HG03039 (cell line): ENCODE measurements at regions not wholly inside any gene's neighbourhood (a gene's known extent, or its start where the extent isn't known, plus 50 kb on each side); places are given as distances from the start of the nearest gene placed in this dataset.
"Not testable (repeated sequence)": the region's sequence is repeated elsewhere in the genome, so short reads cannot be mapped to it uniquely, and the experiment has no call there.

ENCODE experiments used
- ATAC-seq: cut with Tn5 transposase; IDR thresholded peaks from one replicate; pipeline ENCODE4 v1.9.1; 2021; ENCODE audit warnings: mild to moderate bottlenecking, moderate library complexity; ENCODE audit not compliant: unreplicated experiment

- no peak for ATAC-seq
These were observed 1871.5 kb downstream of the ARAP2 start for GRCh38 chr4:34372815-34373214.

- no peak for ATAC-seq
These were observed 1870.9 kb downstream of the ARAP2 start for GRCh38 chr4:34373456-34373855.

- no peak for ATAC-seq
These were observed 1832.1 kb downstream of the ARAP2 start for GRCh38 chr4:34412233-34412632.

GRCh38 chr4:34412911-34413310 lies 1831.4 kb downstream of the ARAP2 start:
- ATAC-seq: no peak

GRCh38 chr4:34417160-34417559 lies 1827.2 kb downstream of the ARAP2 start:
- no peak for ATAC-seq

GRCh38 chr4:34419871-34420270 lies 1824.4 kb downstream of the ARAP2 start:
- no peak for ATAC-seq

- ATAC-seq: no peak
These were observed 1821.7 kb downstream of the ARAP2 start for GRCh38 chr4:34422472-34423175.

GRCh38 chr4:34432706-34433105 lies 1811.6 kb downstream of the ARAP2 start:
- ATAC-seq: no peak

- not testable (repeated sequence) for ATAC-seq
These were observed 1809.9 kb downstream of the ARAP2 start for GRCh38 chr4:34434377-34434776.

GRCh38 chr4:34464196-34464595 lies 1780.1 kb downstream of the ARAP2 start:
- ATAC-seq: no peak

- no peak for ATAC-seq
These were observed 1777.9 kb downstream of the ARAP2 start for GRCh38 chr4:34466411-34466810.

GRCh38 chr4:34469516-34469915 lies 1774.8 kb downstream of the ARAP2 start:
- no peak for ATAC-seq

- no peak for ATAC-seq
These were observed 1759.1 kb downstream of the ARAP2 start for GRCh38 chr4:34485252-34485651.

GRCh38 chr4:34486461-34487363 lies 1757.6 kb downstream of the ARAP2 start:
- ATAC-seq: no peak

- no peak for ATAC-seq
These were observed 1751.9 kb downstream of the ARAP2 start for GRCh38 chr4:34492414-34492813.

GRCh38 chr4:34502086-34502485 lies 1742.2 kb downstream of the ARAP2 start:
- ATAC-seq: no peak

- not testable (repeated sequence) for ATAC-seq
These were observed 1739.6 kb downstream of the ARAP2 start for GRCh38 chr4:34504731-34505130.

GRCh38 chr4:34506511-34507092 lies 1737.7 kb downstream of the ARAP2 start:
- not testable (repeated sequence) for ATAC-seq

GRCh38 chr4:34512616-34513015 lies 1731.7 kb downstream of the ARAP2 start:
- no peak for ATAC-seq

- ATAC-seq: no peak
These were observed 1727.8 kb downstream of the ARAP2 start for GRCh38 chr4:34516524-34516923.

- no peak for ATAC-seq
These were observed 1709.4 kb downstream of the ARAP2 start for GRCh38 chr4:34534916-34535315.

- no peak for ATAC-seq
These were observed 1678.2 kb downstream of the ARAP2 start for GRCh38 chr4:34566091-34566490.
